ENCODE measurements at regions not wholly inside any gene's neighbourhood (a gene's known extent, or its start where the extent isn't known, plus 50 kb on each side); places are given as distances from the start of the nearest gene placed in this dataset.

GRCh38 chr10:53140506-53140905 is 367.9 kb upstream of the MBL2 start:
- 56 to 57% methylated on average over 1 of the region's 1 CpG for WGBS, 2 donors
- Histone ChIP-seq H3K4me1 (no peaks in the 10 kb centered on the region), H3K9me3 (no peaks in the 10 kb centered on the region), H3K27ac (no peak overlapping the region), H3K4me3 (no peak overlapping the region), H3K36me3 (no peaks in the 10 kb centered on the region), H3K27me3 (no peaks in the 10 kb centered on the region)
- TF ChIP-seq POLR2AphosphoS5 (IDR thresholded peaks at IDR 0.05) (no peak), POLR2A (IDR thresholded peaks at IDR 0.05) (no peak), CTCF (IDR thresholded peaks at IDR 0.05) (no peak), EP300 (IDR thresholded peaks at IDR 0.05) (no peak)
- no peak for DNase-seq
- no peak for ATAC-seq (ENCODE audit: low FRiP score in 2 of 2)

DNA sequence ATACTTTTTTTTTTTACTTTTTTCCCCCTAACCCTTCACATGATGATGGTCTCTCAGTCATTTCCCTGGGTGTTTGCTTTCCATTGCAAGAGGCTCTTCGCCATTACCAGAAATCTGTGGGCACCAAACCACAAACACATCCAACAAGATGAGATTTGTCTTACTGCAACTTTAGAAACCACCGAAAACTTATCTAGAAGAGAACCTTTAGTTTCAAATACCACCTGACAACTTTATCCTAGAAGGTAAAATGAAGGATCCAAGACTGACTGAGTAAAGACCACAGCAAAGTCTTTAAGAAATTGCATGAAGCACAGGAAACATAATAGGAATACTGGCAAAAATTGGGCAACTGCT is 363.3 kb upstream of the MBL2 start:
- no peak overlapping the region for H3K27ac ChIP-seq
- no peak overlapping the region for H3K4me3 ChIP-seq
- no peaks in the 10 kb centered on the region for H3K4me1 ChIP-seq
- H3K36me3 ChIP-seq: no peaks in the 10 kb centered on the region
- TF ChIP-seq EP300 (IDR thresholded peaks at IDR 0.05) (no peak), POLR2A (IDR thresholded peaks at IDR 0.05) (no peak), POLR2AphosphoS5 (IDR thresholded peaks at IDR 0.05) (no peak), CTCF (IDR thresholded peaks at IDR 0.05) (no peak)
- DNase-seq (no peak), ATAC-seq (ENCODE audit: low FRiP score in 2 of 2) (no peak)
- H3K27me3 ChIP-seq: no peaks in the 10 kb centered on the region
- 85 to 96% methylated on average over 2 of the region's 2 CpGs for WGBS, 2 donors
- H3K9me3 ChIP-seq: no peaks in the 10 kb centered on the region

DNA sequence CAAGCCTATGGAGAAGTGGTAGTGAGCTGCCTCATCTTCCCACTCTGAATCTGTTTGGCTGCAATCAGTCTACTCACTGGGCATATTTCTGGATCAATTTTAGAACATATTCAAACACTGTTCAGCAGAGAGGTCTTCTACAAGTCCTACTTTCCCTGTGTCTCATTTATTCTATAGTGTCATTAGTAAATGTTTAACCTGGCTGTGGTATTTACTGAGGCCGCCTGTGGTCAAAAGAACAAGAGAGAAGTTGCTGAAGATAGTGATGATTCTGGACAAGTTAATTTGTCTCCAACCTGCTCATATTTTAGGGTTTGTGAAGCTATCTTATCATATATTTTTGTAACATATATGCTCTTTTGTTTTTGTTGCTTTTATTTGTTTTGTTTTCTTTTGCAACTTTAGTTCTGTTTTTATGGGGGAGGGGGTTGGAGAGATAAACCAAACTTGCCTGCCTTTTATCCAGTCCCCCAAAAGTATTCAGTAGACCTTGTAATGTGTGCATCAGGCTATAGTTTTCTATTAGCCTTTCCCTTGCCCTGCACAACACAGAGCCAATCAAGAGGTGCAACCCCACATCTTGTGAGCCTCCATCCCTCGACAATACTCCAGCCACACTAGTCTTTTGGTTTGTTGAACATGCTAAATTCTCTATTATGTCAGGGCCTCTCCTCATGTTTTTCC is 362.8 kb upstream of the MBL2 start:
- H3K9me3 ChIP-seq: no peaks in the 10 kb centered on the region
- no peak for TF ChIP-seq CTCF (IDR thresholded peaks at IDR 0.05)
- no peak for TF ChIP-seq POLR2A (IDR thresholded peaks at IDR 0.05)
- no peak for TF ChIP-seq EP300 (IDR thresholded peaks at IDR 0.05)
- TF ChIP-seq POLR2AphosphoS5 (IDR thresholded peaks at IDR 0.05): no peak
- WGBS, 2 donors: 82 to 96% methylated on average over 2 of the region's 2 CpGs
- H3K4me1 ChIP-seq: no peaks in the 10 kb centered on the region
- no peak overlapping the region for H3K4me3 ChIP-seq
- no peak overlapping the region for H3K27ac ChIP-seq
- no peaks in the 10 kb centered on the region for H3K27me3 ChIP-seq
- H3K36me3 ChIP-seq: no peaks in the 10 kb centered on the region
- no peak for DNase-seq
- ATAC-seq (ENCODE audit: low FRiP score in 2 of 2): no peak

DNA sequence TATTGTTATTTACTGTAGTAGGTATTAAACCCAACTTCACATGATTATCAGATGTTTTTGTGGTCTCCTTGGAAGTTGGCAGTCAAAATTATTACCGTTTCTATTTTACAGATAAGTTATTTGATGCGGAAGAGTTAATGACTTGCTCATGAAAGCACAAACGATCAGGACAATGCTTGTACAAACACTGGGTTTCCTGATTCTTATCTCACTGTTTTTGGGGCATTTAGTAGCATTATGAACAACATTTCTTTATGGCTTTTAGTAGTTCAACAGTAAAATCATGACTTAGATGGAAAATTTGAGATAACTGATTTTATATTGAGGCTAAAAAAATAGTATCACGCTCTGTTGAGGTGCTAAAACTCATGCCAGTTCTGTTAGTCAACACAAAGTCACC is 361.5 kb upstream of the MBL2 start:
- no peak for DNase-seq
- no peak for TF ChIP-seq EP300 (IDR thresholded peaks at IDR 0.05)
- no peak for TF ChIP-seq CTCF (IDR thresholded peaks at IDR 0.05)
- TF ChIP-seq POLR2AphosphoS5 (IDR thresholded peaks at IDR 0.05): no peak
- no peak for TF ChIP-seq POLR2A (IDR thresholded peaks at IDR 0.05)
- no peak for ATAC-seq (ENCODE audit: low FRiP score in 2 of 2)
- Histone ChIP-seq H3K4me3 (no peak overlapping the region), H3K4me1 (no peaks in the 10 kb centered on the region), H3K27ac (no peak overlapping the region), H3K9me3 (no peaks in the 10 kb centered on the region), H3K36me3 (no peaks in the 10 kb centered on the region), H3K27me3 (no peaks in the 10 kb centered on the region)
- WGBS, 2 donors: 42 to 48% methylated on average over 4 of the region's 4 CpGs

- Histone ChIP-seq H3K4me1 (no peaks in the 10 kb centered on the region), H3K4me3 (no peak overlapping the region), H3K36me3 (no peaks in the 10 kb centered on the region)
Measured at GRCh38 chr10:53130337-53130736, 357.8 kb upstream of the MBL2 start.

More at GRCh38 chr10:53130337-53130736, 357.8 kb upstream of the MBL2 start:
- Histone ChIP-seq H3K27ac (no peak overlapping the region), H3K27me3 (no peaks in the 10 kb centered on the region), H3K9me3 (no peaks in the 10 kb centered on the region)
- ATAC-seq (ENCODE audit: low FRiP score in 2 of 2) (no peak), DNase-seq (no peak)
- TF ChIP-seq CTCF (IDR thresholded peaks at IDR 0.05) (no peak), POLR2AphosphoS5 (IDR thresholded peaks at IDR 0.05) (no peak), POLR2A (IDR thresholded peaks at IDR 0.05) (no peak), EP300 (IDR thresholded peaks at IDR 0.05) (no peak)
